ENCODE measurements at regions not wholly inside any gene's neighbourhood (a gene's known extent, or its start where the extent isn't known, plus 50 kb on each side); places are given as distances from the start of the nearest gene placed in this dataset.

DNA sequence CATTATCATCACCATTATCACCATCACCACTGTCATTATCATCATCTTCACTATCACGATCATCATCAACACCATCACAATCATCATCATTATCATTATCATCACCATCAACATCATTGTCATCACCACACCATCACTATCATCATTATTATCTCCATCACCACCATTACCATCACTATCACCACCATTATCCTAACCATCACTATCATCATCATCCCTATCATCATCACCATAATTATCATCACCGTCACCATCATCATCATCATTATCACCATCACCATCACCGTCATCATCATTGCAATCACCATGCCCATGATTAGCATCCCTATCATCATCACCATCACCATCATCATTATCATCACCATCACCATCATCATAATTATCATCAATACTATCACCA, 311.9 kb downstream of the IRX2 start:
- no peaks in the 10 kb centered on the region for H3K9me3 ChIP-seq (ENCODE audit: control insufficient read depth, low read length)
- no peaks in the 10 kb centered on the region for H3K36me3 ChIP-seq (ENCODE audit: control insufficient read depth, insufficient read depth, low read length)
- H3K27me3 ChIP-seq (ENCODE audit: control insufficient read depth, insufficient read depth, low read length): no peaks in the 10 kb centered on the region
- no peak overlapping the region for H3K9ac ChIP-seq (ENCODE audit: low read length)
- no peaks in the 10 kb centered on the region for H3K4me1 ChIP-seq (ENCODE audit: control insufficient read depth, insufficient read depth, low read length)
- no peak overlapping the region for H3K4me3 ChIP-seq (ENCODE audit: low read length)

DNA sequence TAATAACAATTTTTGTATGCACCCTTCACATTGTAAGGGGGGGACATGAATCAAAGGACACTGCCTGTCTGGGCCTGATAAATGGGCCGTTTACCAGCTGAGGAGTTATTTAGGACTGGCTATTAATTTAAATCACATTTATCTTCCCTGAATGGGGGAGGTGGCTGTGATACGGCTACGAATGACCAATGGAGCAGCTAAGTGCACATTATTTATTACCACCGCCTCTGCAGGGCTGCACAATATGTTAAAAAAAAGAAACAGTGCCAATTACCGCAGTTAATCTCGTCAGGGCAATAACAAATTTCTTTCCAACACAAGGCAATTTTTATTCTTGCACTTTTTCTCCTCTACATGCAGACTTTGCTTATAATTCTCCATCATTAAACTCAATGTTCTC, 318.4 kb downstream of the IRX2 start:
- Histone ChIP-seq H3K4me3 (ENCODE audit: low read length) (no peak overlapping the region), H3K36me3 (ENCODE audit: control insufficient read depth, insufficient read depth, low read length) (no peaks in the 10 kb centered on the region), H3K27me3 (ENCODE audit: control insufficient read depth, insufficient read depth, low read length) (no peaks in the 10 kb centered on the region), H3K4me1 (ENCODE audit: control insufficient read depth, insufficient read depth, low read length) (no peaks in the 10 kb centered on the region), H3K9ac (ENCODE audit: low read length) (no peak overlapping the region), H3K9me3 (ENCODE audit: control insufficient read depth, low read length) (no peaks in the 10 kb centered on the region)

DNA sequence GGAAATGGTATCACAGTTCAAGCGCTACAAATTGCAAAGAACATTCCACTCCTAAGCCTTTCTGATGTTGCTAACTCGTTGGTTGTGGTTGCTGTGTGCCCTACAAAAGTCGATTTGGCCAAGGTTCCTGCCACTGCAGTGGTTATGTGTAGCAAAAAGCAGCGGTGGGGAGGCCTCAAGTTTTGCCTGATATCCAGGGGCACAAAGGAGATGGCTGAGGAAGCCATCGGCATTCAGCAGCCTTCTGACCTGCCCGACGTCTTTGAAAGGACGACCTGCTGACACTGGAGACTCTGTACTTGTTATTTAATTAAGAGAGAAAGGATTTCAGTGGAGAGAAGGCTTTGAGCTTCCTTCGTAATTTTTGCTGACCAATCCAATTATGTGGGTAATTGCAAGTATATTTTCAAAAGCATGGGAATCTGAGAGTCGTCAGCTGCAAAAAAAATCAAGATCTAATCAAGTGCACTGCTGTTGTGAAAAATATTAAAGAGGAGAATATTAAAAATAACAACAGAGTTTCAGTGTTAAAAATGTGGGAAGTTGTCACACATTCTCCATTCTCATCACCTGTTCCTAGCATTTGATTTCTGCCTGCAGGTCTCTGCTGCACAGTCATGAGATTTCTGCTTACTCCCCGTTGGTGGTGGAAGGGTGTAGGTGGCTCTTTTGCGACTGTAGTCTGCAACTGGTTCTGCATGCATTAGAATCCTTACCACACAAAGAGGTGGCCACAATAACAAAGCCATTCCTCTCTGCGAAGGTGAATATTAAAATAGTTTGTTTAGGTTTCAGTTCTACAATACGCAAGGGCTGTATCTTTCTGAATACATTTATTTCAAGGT, 319.2 kb downstream of the IRX2 start:
- H3K9ac ChIP-seq (ENCODE audit: low read length): no peak overlapping the region
- H3K27me3 ChIP-seq (ENCODE audit: control insufficient read depth, insufficient read depth, low read length): no peaks in the 10 kb centered on the region
- H3K36me3 ChIP-seq (ENCODE audit: control insufficient read depth, insufficient read depth, low read length): no peaks in the 10 kb centered on the region
- H3K4me3 ChIP-seq (ENCODE audit: low read length): no peak overlapping the region
- no peaks in the 10 kb centered on the region for H3K9me3 ChIP-seq (ENCODE audit: control insufficient read depth, low read length)
- H3K4me1 ChIP-seq (ENCODE audit: control insufficient read depth, insufficient read depth, low read length): no peaks in the 10 kb centered on the region

DNA sequence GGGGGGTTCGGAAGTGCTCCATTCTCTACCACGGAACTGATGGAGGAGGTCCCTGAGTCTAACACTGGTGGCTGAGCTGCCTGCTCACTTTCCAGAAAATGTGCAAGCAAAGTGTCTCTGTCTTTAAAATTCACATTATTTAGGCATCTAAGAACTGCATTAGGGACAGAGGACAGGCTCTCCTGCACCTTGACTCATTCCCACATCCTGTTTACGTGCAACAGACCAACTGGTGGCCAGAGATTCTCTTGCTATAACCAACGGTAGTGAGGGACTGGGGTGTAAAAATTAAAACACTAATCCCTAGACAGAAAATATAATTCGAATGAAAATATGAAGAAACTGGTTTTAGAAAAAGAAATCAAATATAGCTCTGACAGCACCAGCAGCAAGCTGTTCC, 320.9 kb downstream of the IRX2 start:
- Histone ChIP-seq H3K4me1 (ENCODE audit: control insufficient read depth, insufficient read depth, low read length) (no peaks in the 10 kb centered on the region), H3K9ac (ENCODE audit: low read length) (no peak overlapping the region), H3K9me3 (ENCODE audit: control insufficient read depth, low read length) (no peaks in the 10 kb centered on the region), H3K4me3 (ENCODE audit: low read length) (no peak overlapping the region), H3K27me3 (ENCODE audit: control insufficient read depth, insufficient read depth, low read length) (no peaks in the 10 kb centered on the region), H3K36me3 (ENCODE audit: control insufficient read depth, insufficient read depth, low read length) (no peaks in the 10 kb centered on the region)

DNA sequence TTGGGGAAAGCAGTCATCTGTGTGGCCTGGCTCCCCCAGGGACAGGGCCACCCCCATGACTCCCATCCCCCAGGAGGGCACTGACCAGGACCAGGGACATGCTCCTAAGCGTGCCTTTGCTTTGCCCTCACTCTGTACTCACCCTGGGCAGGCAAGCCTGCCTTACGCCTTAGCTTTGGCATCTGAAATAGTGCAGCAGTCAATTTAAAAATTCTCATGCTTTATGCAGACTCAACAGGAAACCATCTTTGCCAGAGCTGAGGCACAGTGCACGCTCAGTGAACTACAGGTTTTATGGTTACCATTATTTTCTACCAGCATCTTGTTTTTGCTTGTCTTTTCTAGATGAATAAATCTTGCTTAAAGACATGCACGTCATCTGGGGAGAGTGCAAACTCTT, 323.5 kb downstream of the IRX2 start:
- H3K4me3 ChIP-seq (ENCODE audit: low read length): no peak overlapping the region
- H3K27me3 ChIP-seq (ENCODE audit: control insufficient read depth, insufficient read depth, low read length): no peaks in the 10 kb centered on the region
- no peaks in the 10 kb centered on the region for H3K4me1 ChIP-seq (ENCODE audit: control insufficient read depth, insufficient read depth, low read length)
- no peaks in the 10 kb centered on the region for H3K9me3 ChIP-seq (ENCODE audit: control insufficient read depth, low read length)
- H3K9ac ChIP-seq (ENCODE audit: low read length): no peak overlapping the region
- no peaks in the 10 kb centered on the region for H3K36me3 ChIP-seq (ENCODE audit: control insufficient read depth, insufficient read depth, low read length)

DNA sequence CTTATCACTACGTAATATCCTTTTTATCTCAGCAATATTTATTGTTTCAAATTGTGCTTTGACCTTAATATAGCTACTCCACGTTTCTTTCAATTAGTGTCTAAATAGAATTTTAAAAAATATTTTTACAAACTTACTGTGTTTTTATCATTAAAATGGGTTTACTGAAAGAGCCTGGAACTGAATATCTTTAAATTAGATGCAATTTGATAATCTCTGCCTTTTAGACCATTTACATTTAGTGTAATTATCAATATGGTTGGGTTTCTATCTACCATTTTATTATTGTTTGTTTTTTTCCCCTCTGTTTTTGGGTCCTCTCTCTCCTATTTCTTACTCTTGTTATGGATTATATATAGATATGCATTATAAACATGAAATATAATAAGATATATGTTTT, 327.8 kb downstream of the IRX2 start:
- H3K36me3 ChIP-seq (ENCODE audit: control insufficient read depth, insufficient read depth, low read length): no peaks in the 10 kb centered on the region
- H3K4me3 ChIP-seq (ENCODE audit: low read length): no peak overlapping the region
- H3K4me1 ChIP-seq (ENCODE audit: control insufficient read depth, insufficient read depth, low read length): no peaks in the 10 kb centered on the region
- H3K9ac ChIP-seq (ENCODE audit: low read length): no peak overlapping the region
- H3K9me3 ChIP-seq (ENCODE audit: control insufficient read depth, low read length): no peaks in the 10 kb centered on the region
- H3K27me3 ChIP-seq (ENCODE audit: control insufficient read depth, insufficient read depth, low read length): no peaks in the 10 kb centered on the region

DNA sequence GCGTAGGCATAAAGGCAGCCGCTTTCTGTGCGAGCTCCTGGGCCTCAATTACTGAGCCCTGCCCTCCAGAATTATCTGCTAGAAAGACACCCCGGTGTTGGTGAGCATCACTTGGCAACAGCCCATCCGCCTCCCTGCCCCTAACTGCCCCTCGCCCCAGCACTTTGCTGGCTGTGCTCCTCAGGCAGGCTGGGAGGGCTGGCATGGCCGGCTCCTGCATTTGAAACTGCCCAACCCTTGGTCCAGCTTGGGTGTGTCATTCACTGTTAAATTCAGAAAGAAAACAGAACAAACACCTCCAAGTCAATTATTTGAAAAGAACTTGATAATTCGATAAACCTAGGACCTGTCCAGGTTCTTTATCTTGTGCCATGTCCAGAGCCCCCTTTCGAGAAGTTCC, 334.2 kb downstream of the IRX2 start:
- Histone ChIP-seq H3K4me1 (ENCODE audit: control insufficient read depth, insufficient read depth, low read length) (no peaks in the 10 kb centered on the region), H3K4me3 (ENCODE audit: low read length) (no peak overlapping the region), H3K9me3 (ENCODE audit: control insufficient read depth, low read length) (no peaks in the 10 kb centered on the region), H3K27me3 (ENCODE audit: control insufficient read depth, insufficient read depth, low read length) (no peaks in the 10 kb centered on the region), H3K36me3 (ENCODE audit: control insufficient read depth, insufficient read depth, low read length) (no peaks in the 10 kb centered on the region), H3K9ac (ENCODE audit: low read length) (no peak overlapping the region)

DNA sequence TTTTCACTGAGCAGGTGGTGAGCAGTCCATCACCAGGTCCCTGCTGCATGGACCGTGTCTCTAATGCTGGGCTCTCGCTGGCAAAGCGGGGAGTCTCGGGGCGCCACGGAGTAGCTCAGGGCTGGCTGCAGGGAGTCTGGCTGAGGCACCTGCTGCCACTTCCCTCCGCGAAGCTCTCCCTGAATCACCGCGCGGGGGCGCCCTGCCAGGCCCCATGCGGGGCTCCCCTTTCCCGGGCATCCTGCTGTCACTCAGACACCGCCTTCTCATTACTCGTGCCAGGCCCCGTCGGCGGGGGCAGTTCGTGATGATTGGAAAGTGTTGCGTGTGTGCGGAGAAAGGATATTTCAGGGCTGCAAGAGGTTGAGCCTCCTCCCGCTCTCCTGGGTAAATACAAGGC, 335.8 kb downstream of the IRX2 start:
- Histone ChIP-seq H3K4me3 (ENCODE audit: low read length) (no peak overlapping the region), H3K27me3 (ENCODE audit: control insufficient read depth, insufficient read depth, low read length) (no peaks in the 10 kb centered on the region), H3K36me3 (ENCODE audit: control insufficient read depth, insufficient read depth, low read length) (no peaks in the 10 kb centered on the region), H3K9me3 (ENCODE audit: control insufficient read depth, low read length) (no peaks in the 10 kb centered on the region), H3K4me1 (ENCODE audit: control insufficient read depth, insufficient read depth, low read length) (no peaks in the 10 kb centered on the region), H3K9ac (ENCODE audit: low read length) (no peak overlapping the region)

DNA sequence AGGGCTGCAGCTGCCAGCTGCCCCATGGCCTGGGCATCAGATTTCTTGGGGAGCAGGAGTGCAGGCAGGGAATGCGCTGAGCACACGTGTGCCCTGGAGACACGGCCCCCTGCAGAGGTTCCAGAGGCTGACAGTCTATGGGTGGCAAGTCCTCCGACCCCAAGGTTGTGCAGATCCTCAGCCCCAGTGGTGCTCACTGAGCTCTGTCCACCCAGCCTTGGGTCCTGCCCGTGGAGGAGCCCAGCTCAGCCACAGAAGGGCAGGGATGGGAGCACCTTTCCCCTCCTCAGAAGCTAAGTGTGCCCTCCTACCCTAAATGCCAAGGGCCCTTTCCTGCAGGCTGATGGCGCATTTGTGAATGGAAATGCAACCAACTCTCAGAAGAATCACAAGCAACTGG, 341.0 kb downstream of the IRX2 start:
- Histone ChIP-seq H3K36me3 (ENCODE audit: control insufficient read depth, insufficient read depth, low read length) (no peaks in the 10 kb centered on the region), H3K4me3 (ENCODE audit: low read length) (no peak overlapping the region), H3K9me3 (ENCODE audit: control insufficient read depth, low read length) (no peaks in the 10 kb centered on the region), H3K4me1 (ENCODE audit: control insufficient read depth, insufficient read depth, low read length) (no peaks in the 10 kb centered on the region), H3K9ac (ENCODE audit: low read length) (no peak overlapping the region), H3K27me3 (ENCODE audit: control insufficient read depth, insufficient read depth, low read length) (no peaks in the 10 kb centered on the region)

DNA sequence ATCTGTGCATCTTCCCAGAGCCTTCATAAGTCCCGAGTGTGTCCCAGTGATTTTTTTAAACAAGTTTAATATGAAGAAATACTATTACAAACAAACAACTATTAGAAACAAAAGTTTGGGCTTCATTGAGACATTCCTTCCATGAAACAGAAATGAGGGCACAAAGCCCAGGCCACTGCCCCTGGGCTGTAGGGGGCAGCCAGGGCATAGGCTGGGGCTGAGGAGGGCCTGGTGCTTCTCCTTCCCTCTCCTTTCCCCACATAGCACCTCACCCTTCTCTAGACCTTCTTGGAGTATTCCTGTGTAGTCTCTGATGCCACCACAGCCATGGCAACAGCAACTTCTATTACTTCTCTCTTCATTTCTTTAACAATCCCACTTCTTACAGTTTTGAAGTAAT, 348.2 kb downstream of the IRX2 start:
- Histone ChIP-seq H3K9me3 (ENCODE audit: control insufficient read depth, low read length) (no peaks in the 10 kb centered on the region), H3K27me3 (ENCODE audit: control insufficient read depth, insufficient read depth, low read length) (no peaks in the 10 kb centered on the region), H3K4me1 (ENCODE audit: control insufficient read depth, insufficient read depth, low read length) (no peaks in the 10 kb centered on the region), H3K4me3 (ENCODE audit: low read length) (no peak overlapping the region), H3K9ac (ENCODE audit: low read length) (no peak overlapping the region), H3K36me3 (ENCODE audit: control insufficient read depth, insufficient read depth, low read length) (no peaks in the 10 kb centered on the region)

DNA sequence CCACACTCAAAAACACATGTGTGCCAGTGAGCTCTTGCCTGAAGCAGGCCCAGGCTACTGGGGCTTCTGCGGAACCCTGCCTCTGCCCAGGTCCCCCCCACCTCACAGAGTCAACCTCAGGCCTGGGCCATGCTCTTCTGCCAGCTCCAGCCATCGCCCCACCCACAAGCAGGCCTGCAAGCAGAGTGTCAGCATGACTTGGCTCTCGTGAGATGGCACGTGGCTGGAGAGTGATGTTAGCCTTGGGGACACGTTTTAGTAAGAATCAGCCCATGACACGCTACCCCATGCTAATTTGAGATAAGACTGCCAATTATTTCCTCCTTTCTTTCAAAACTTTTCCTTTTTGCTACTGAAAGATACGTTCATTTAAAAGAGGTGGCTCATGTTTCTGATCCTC, 351.7 kb downstream of the IRX2 start:
- H3K9me3 ChIP-seq (ENCODE audit: control insufficient read depth, low read length): no peaks in the 10 kb centered on the region
- H3K4me1 ChIP-seq (ENCODE audit: control insufficient read depth, insufficient read depth, low read length): no peaks in the 10 kb centered on the region
- H3K27me3 ChIP-seq (ENCODE audit: control insufficient read depth, insufficient read depth, low read length): no peaks in the 10 kb centered on the region
- no peak overlapping the region for H3K9ac ChIP-seq (ENCODE audit: low read length)
- H3K4me3 ChIP-seq (ENCODE audit: low read length): no peak overlapping the region
- no peaks in the 10 kb centered on the region for H3K36me3 ChIP-seq (ENCODE audit: control insufficient read depth, insufficient read depth, low read length)

DNA sequence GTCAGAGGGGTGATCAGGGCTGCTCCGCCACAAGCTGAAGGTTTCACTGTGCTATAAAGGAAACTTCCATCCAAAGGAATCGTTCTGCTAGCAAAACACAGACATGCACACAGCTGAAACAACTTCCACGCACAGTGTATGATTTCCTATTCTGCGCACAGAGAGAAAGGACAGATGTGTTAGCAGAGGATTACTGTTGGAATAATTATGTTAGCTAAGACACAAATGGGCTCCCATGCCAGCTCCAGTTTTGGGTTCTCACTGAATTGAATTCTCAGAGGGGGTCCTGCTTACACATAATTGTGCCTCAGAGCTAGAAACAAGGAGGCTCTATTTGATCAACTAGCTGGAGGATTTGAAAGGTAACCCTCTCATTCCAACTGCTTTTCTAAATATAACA, 352.4 kb downstream of the IRX2 start:
- no peak overlapping the region for H3K4me3 ChIP-seq (ENCODE audit: low read length)
- no peaks in the 10 kb centered on the region for H3K36me3 ChIP-seq (ENCODE audit: control insufficient read depth, insufficient read depth, low read length)
- no peaks in the 10 kb centered on the region for H3K27me3 ChIP-seq (ENCODE audit: control insufficient read depth, insufficient read depth, low read length)
- no peaks in the 10 kb centered on the region for H3K4me1 ChIP-seq (ENCODE audit: control insufficient read depth, insufficient read depth, low read length)
- no peak overlapping the region for H3K9ac ChIP-seq (ENCODE audit: low read length)
- H3K9me3 ChIP-seq (ENCODE audit: control insufficient read depth, low read length): no peaks in the 10 kb centered on the region

DNA sequence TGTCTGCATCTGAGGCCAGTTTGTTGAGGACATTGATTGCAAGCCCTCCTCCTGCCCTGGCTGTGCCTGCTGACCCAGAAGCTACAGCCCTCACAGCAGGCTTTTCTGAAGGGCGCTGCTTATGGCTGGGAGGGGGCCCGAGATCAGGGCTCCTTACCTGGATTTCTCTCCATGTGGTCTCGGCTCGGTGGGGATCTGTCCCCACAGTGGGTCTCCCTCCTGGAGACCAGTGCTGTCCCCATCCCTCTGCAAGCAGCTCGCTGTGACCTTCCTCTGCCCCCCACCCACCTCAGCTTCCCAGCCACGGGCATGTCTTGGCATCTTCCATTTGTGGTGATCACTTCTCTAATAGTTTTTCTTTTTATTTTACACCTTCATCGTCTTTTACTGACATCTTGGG, 357.9 kb downstream of the IRX2 start:
- Histone ChIP-seq H3K36me3 (ENCODE audit: control insufficient read depth, insufficient read depth, low read length) (no peaks in the 10 kb centered on the region), H3K4me3 (ENCODE audit: low read length) (no peak overlapping the region), H3K9me3 (ENCODE audit: control insufficient read depth, low read length) (no peaks in the 10 kb centered on the region), H3K27me3 (ENCODE audit: control insufficient read depth, insufficient read depth, low read length) (no peaks in the 10 kb centered on the region), H3K4me1 (ENCODE audit: control insufficient read depth, insufficient read depth, low read length) (no peaks in the 10 kb centered on the region), H3K9ac (ENCODE audit: low read length) (no peak overlapping the region)

Data from mucosa of stomach (tissue), 1 donor.